GM12873 (cell line): ENCODE measurements at regions not wholly inside any gene's neighbourhood (a gene's known extent, or its start where the extent isn't known, plus 50 kb on each side); places are given as distances from the start of the nearest gene placed in this dataset.

Experiments used
- CTCF ChIP-seq: IDR thresholded peaks from 2 replicates; pipeline ENCODE4 v1.5.1; 2012; ENCODE audit warnings: low read depth, mild to moderate bottlenecking, moderate library complexity, low read length, control low read depth; ENCODE audit not compliant: insufficient read depth; ENCODE audit errors: missing control alignments

DNA sequence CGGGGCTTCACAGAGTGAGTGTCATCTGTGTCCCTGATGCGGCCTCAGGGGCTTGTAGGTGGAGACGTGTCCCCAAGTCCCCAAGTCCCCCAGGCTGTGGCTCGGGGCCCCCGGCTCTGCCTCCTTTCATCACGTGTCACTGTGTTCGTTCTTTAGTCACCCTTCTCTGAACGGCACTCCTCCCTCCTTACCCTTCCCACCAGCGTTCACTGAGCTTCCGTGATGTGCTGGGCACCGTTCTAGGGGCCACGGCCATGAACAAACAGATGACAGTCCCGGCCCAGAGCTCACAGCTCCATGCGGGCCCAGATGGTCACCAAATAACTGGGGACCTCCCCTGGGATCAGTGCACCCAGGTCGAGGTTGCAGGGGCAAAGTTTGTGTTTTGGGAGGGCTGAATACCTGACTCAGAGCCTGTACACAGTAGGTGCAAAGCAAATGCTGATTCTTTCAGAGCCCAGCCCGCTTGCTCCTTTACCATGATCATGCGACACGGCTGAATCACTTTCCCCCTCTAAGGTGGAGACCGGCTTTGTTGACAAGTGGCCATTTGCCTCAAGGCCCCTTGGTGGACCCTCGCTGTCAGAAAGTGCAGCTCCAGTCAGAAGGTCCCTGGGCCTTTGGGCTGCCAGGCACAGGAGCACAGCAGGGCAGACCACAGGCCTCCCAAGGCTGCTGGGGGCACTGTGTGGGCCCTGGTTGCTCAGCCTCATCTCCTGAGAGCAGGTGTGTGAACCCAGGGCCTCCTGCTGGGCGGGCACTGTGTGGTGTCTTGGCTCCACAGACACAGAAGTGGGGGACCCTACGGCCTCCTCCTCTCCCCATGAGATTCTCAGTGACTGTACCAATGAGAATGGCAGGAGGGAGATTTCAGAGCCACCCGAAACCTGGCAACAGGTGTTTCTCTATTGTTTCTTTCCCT lies 592.5 kb downstream of the PTPRU start:
- no peak for TF ChIP-seq CTCF

GRCh38 chr1:29827801-29828525 lies 591.6 kb downstream of the PTPRU start:
- TF ChIP-seq CTCF, result no peak

GRCh38 chr1:29827237-29827750 lies 591.0 kb downstream of the PTPRU start:
- no peak for TF ChIP-seq CTCF

- TF ChIP-seq CTCF, result no peak
Observed at GRCh38 chr1:29826646-29827045, 590.3 kb downstream of the PTPRU start.

GRCh38 chr1:29825941-29826415 lies 589.7 kb downstream of the PTPRU start:
- TF ChIP-seq CTCF, result no peak

- TF ChIP-seq CTCF, result no peak
Observed at GRCh38 chr1:29825274-29825940, 589.1 kb downstream of the PTPRU start.
